ENCODE measurements at regions not wholly inside any gene's neighbourhood (a gene's known extent, or its start where the extent isn't known, plus 50 kb on each side); places are given as distances from the start of the nearest gene placed in this dataset.
"Not testable (repeated sequence)": the region's sequence is repeated elsewhere in the genome, so short reads cannot be mapped to it uniquely, and the experiment has no call there.

- not testable (repeated sequence) for H3K27me3 ChIP-seq (ENCODE audit: control insufficient read depth, insufficient read depth, low read length); DNase-seq; H3K4me3 ChIP-seq (ENCODE audit: insufficient read depth, low read depth, low read length); H3K36me3 ChIP-seq (replicated peaks; ENCODE audit: control insufficient read depth, insufficient read depth, low read length)
These were observed 1235.5 kb downstream of the RPIA start for GRCh38 chr2:89927018-89927417.

- not testable (repeated sequence) for DNase-seq; H3K4me3 ChIP-seq (ENCODE audit: insufficient read depth, low read depth, low read length); H3K27me3 ChIP-seq (ENCODE audit: control insufficient read depth, insufficient read depth, low read length); H3K36me3 ChIP-seq (replicated peaks; ENCODE audit: control insufficient read depth, insufficient read depth, low read length)
These were observed 1244.0 kb downstream of the RPIA start for GRCh38 chr2:89935436-89935835.

GRCh38 chr2:89936011-89936410, 1244.5 kb downstream of the RPIA start:
- DNase-seq: not testable (repeated sequence)

GRCh38 chr2:89936559-89936958, 1245.1 kb downstream of the RPIA start:
- H3K4me3 ChIP-seq (ENCODE audit: insufficient read depth, low read depth, low read length); DNase-seq; H3K27me3 ChIP-seq (ENCODE audit: control insufficient read depth, insufficient read depth, low read length); H3K36me3 ChIP-seq (replicated peaks; ENCODE audit: control insufficient read depth, insufficient read depth, low read length): not testable (repeated sequence)

More at GRCh38 chr2:89936011-89936410, 1244.5 kb downstream of the RPIA start:
- not testable (repeated sequence) for H3K27me3 ChIP-seq (ENCODE audit: control insufficient read depth, insufficient read depth, low read length); H3K36me3 ChIP-seq (replicated peaks; ENCODE audit: control insufficient read depth, insufficient read depth, low read length); H3K4me3 ChIP-seq (ENCODE audit: insufficient read depth, low read depth, low read length)

- not testable (repeated sequence) for H3K27me3 ChIP-seq (ENCODE audit: control insufficient read depth, insufficient read depth, low read length); H3K36me3 ChIP-seq (replicated peaks; ENCODE audit: control insufficient read depth, insufficient read depth, low read length); DNase-seq; H3K4me3 ChIP-seq (ENCODE audit: insufficient read depth, low read depth, low read length)
These were observed 1247.3 kb downstream of the RPIA start for GRCh38 chr2:89938756-89939155.

- not testable (repeated sequence) for H3K27me3 ChIP-seq (ENCODE audit: control insufficient read depth, insufficient read depth, low read length); H3K4me3 ChIP-seq (ENCODE audit: insufficient read depth, low read depth, low read length); DNase-seq; H3K36me3 ChIP-seq (replicated peaks; ENCODE audit: control insufficient read depth, insufficient read depth, low read length)
These were observed 1252.8 kb downstream of the RPIA start for GRCh38 chr2:89944267-89944666.

- DNase-seq; H3K27me3 ChIP-seq (ENCODE audit: control insufficient read depth, insufficient read depth, low read length); H3K36me3 ChIP-seq (replicated peaks; ENCODE audit: control insufficient read depth, insufficient read depth, low read length); H3K4me3 ChIP-seq (ENCODE audit: insufficient read depth, low read depth, low read length): not testable (repeated sequence)
These were observed 1253.6 kb downstream of the RPIA start for GRCh38 chr2:89945004-89945616.

GRCh38 chr2:89947208-89947815, 1255.8 kb downstream of the RPIA start:
- H3K27me3 ChIP-seq (ENCODE audit: control insufficient read depth, insufficient read depth, low read length); H3K36me3 ChIP-seq (replicated peaks; ENCODE audit: control insufficient read depth, insufficient read depth, low read length); DNase-seq; H3K4me3 ChIP-seq (ENCODE audit: insufficient read depth, low read depth, low read length): not testable (repeated sequence)

GRCh38 chr2:89948102-89948501, 1256.6 kb downstream of the RPIA start:
- H3K27me3 ChIP-seq (ENCODE audit: control insufficient read depth, insufficient read depth, low read length); H3K4me3 ChIP-seq (ENCODE audit: insufficient read depth, low read depth, low read length); DNase-seq; H3K36me3 ChIP-seq (replicated peaks; ENCODE audit: control insufficient read depth, insufficient read depth, low read length): not testable (repeated sequence)

- H3K27me3 ChIP-seq (ENCODE audit: control insufficient read depth, insufficient read depth, low read length); H3K4me3 ChIP-seq (ENCODE audit: insufficient read depth, low read depth, low read length); H3K36me3 ChIP-seq (replicated peaks; ENCODE audit: control insufficient read depth, insufficient read depth, low read length); DNase-seq: not testable (repeated sequence)
These were observed 1259.3 kb downstream of the RPIA start for GRCh38 chr2:89950807-89951206.

GRCh38 chr2:89957236-89957635, 1265.8 kb downstream of the RPIA start:
- DNase-seq; H3K27me3 ChIP-seq (ENCODE audit: control insufficient read depth, insufficient read depth, low read length); H3K4me3 ChIP-seq (ENCODE audit: insufficient read depth, low read depth, low read length); H3K36me3 ChIP-seq (replicated peaks; ENCODE audit: control insufficient read depth, insufficient read depth, low read length): not testable (repeated sequence)

- DNase-seq; H3K27me3 ChIP-seq (ENCODE audit: control insufficient read depth, insufficient read depth, low read length); H3K36me3 ChIP-seq (replicated peaks; ENCODE audit: control insufficient read depth, insufficient read depth, low read length); H3K4me3 ChIP-seq (ENCODE audit: insufficient read depth, low read depth, low read length): not testable (repeated sequence)
These were observed 1268.4 kb downstream of the RPIA start for GRCh38 chr2:89959729-89960378.

- not testable (repeated sequence) for H3K4me3 ChIP-seq (ENCODE audit: insufficient read depth, low read depth, low read length); H3K36me3 ChIP-seq (replicated peaks; ENCODE audit: control insufficient read depth, insufficient read depth, low read length); H3K27me3 ChIP-seq (ENCODE audit: control insufficient read depth, insufficient read depth, low read length); DNase-seq
These were observed 1269.1 kb downstream of the RPIA start for GRCh38 chr2:89960570-89960969.

- not testable (repeated sequence) for H3K4me3 ChIP-seq (ENCODE audit: insufficient read depth, low read depth, low read length); H3K36me3 ChIP-seq (replicated peaks; ENCODE audit: control insufficient read depth, insufficient read depth, low read length); H3K27me3 ChIP-seq (ENCODE audit: control insufficient read depth, insufficient read depth, low read length); DNase-seq
These were observed 1277.1 kb downstream of the RPIA start for GRCh38 chr2:89968567-89968966.

GRCh38 chr2:89969190-89969589, 1277.7 kb downstream of the RPIA start:
- H3K4me3 ChIP-seq (ENCODE audit: insufficient read depth, low read depth, low read length); DNase-seq; H3K27me3 ChIP-seq (ENCODE audit: control insufficient read depth, insufficient read depth, low read length); H3K36me3 ChIP-seq (replicated peaks; ENCODE audit: control insufficient read depth, insufficient read depth, low read length): not testable (repeated sequence)

Data from H7 (cell line).